BLaER1 treated with 17β-estradiol and CSF1 and Interleukin-3, amounts not matched to agents 10 nM and 100 nM (cell line): ENCODE measurements at regions not wholly inside any gene's neighbourhood (a gene's known extent, or its start where the extent isn't known, plus 50 kb on each side); places are given as distances from the start of the nearest gene placed in this dataset.

Source experiments
- H3K27ac ChIP-seq, 11 experiments: shearing (Covaris generic); formaldehyde crosslinking; 2 replicates each; pipeline ENCODE4 v1.8.1; 2022
- H3K27me3 ChIP-seq, 11 experiments: shearing (Covaris generic); formaldehyde crosslinking; 2 replicates each; pipeline ENCODE4 v1.8.1; 2022
- H3K36me3 ChIP-seq, 11 experiments: shearing (Covaris generic); formaldehyde crosslinking; 2 replicates each; pipeline ENCODE4 v1.8.1; 2022
- H3K4me1 ChIP-seq, 10 experiments: shearing (Covaris generic); formaldehyde crosslinking; 2 replicates each; pipeline ENCODE4 v1.8.1; 2022
- H3K4me2 ChIP-seq, 11 experiments: shearing (Covaris generic); formaldehyde crosslinking; 2 replicates each; pipeline ENCODE4 v1.8.1; 2022
- H3K4me3 ChIP-seq, 10 experiments: shearing (Covaris generic); formaldehyde crosslinking; 2 replicates each; pipeline ENCODE4 v1.8.1; 2022
- H3K9ac ChIP-seq, 11 experiments: shearing (Covaris generic); formaldehyde crosslinking; 2 replicates each; pipeline ENCODE4 v1.8.1; 2022
- H3K9me3 ChIP-seq, 11 experiments: shearing (Covaris generic); formaldehyde crosslinking; replicated peaks in 1 of 11; 2 replicates each; pipeline ENCODE4 v1.8.1; 2022
- H4K20me1 ChIP-seq, 11 experiments: shearing (Covaris generic); formaldehyde crosslinking; 2 replicates each; pipeline ENCODE4 v1.8.1; 2022
- Cebpa-rat ChIP-seq, 11 experiments: shearing (Covaris generic); IDR thresholded peaks; 2 replicates each; pipeline ENCODE4 v1.8.1; 2022

DNA sequence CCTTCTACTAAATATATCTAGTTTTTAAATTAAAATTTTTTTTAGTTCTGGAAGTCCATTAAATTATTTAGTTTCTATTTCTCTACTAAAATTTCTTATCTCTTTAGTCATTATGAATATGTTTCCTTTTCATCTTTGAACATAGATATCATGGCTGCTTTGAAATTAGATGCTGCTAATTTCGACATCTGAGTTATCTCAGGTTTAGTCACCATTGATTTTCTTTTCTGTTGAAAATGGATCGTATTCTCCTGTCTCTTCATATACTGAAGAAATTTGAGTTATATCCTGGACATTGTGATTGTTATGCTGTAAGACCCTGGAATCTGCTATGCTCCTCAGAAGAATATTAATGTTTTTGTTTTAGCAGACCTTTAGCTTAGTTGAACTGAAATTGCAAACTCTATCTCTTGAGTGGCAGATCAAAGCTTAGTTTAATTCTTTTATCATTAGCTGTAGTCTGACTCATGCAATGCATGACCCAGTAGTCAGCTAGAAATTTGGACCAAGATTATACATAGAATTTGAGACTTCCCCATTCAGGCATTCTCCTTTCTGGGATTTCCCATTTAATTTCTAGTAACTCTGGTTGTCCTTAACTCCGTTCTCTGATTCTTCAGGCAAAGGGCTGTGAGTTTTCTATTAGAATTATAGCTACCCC is 439.8 kb upstream of the IL12A start:
- Histone ChIP-seq H3K36me3 (no peaks in the 10 kb centered on the region), H4K20me1 (no peaks in the 10 kb centered on the region), H3K9me3 (peaks cover 0 to 6% (median 0%) of the 10 kb centered on the region in 11 experiments; a peak in 5 of 22 replicates), H3K9ac (no peak overlapping the region), H3K27ac (no peak overlapping the region), H3K4me3 (no peak overlapping the region), H3K4me2 (no peak overlapping the region), H3K4me1 (no peaks in the 10 kb centered on the region), H3K27me3 (no peaks in the 10 kb centered on the region)
- TF ChIP-seq Cebpa-rat (IDR thresholded peaks at IDR 0.05): no peak

DNA sequence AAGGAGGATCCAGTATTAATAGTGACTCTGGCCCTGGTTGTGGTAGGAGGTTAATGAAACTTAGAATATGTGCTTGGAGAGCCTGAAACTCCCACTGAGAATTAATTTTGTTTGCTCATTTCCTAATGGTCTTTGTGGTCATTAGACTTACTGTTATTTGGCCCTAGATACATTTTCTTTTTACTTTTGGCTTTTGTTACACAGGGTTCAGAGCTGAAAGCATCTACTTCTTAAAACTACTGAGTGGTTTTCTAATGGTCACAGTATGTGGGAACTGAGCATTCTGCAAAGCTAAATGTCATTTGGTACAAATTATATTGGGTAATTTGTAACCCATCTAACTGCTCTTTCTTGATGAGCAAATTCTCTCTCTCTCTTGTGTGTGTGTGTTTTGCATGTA is 433.4 kb upstream of the IL12A start:
- Histone ChIP-seq H3K36me3 (no peaks in the 10 kb centered on the region), H3K4me2 (no peak overlapping the region), H3K9ac (no peak overlapping the region), H3K4me3 (no peak overlapping the region), H3K27me3 (no peaks in the 10 kb centered on the region), H3K27ac (no peak overlapping the region), H4K20me1 (no peaks in the 10 kb centered on the region), H3K9me3 (no peaks in the 10 kb centered on the region), H3K4me1 (no peaks in the 10 kb centered on the region)
- TF ChIP-seq Cebpa-rat (IDR thresholded peaks at IDR 0.05): no peak

GRCh38 chr3:159559771-159560170 is 428.9 kb upstream of the IL12A start:
- Histone ChIP-seq H3K9me3 (no peaks in the 10 kb centered on the region), H3K36me3 (no peaks in the 10 kb centered on the region), H3K4me3 (no peak overlapping the region), H3K4me1 (no peaks in the 10 kb centered on the region), H4K20me1 (no peaks in the 10 kb centered on the region), H3K4me2 (no peak overlapping the region), H3K9ac (no peak overlapping the region), H3K27me3 (no peaks in the 10 kb centered on the region), H3K27ac (no peak overlapping the region)
- TF ChIP-seq Cebpa-rat (IDR thresholded peaks at IDR 0.05): no peak

DNA sequence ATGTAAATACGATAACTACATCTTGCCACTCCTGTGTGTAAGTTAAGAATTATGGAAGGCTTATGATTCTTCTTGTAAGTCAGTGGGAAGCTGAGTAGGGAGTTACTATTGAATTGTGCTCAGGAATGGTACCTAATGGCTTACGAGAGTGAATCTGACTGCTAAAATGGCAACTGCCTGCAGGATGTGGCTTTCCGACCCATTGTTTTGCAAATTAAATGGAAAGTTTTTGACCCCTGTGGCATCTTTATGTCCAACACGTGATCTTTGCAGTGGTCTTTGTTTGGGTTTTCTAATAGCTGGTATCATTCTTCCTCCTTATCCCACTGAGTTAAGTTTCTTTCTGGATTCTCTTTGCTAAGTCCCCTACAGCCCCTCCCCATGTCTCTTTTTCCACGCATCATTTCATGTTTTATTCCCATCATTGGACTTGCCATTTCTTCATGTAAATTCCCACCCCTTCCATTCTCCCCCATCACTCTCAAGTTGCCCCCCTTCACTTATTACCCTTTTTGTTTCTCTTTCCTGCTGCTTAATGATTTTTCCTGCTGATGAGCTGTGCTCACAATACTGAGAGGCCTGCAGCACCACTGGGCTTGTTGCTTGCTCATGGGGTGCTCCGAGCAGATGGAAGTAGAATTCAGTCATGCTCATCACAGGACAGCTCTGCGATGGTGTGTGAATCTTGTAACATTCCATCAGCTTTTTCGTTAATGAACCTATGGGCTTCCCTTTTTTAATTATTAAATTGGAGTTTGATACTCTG is 428.2 kb upstream of the IL12A start:
- no peak overlapping the region for H3K4me2 ChIP-seq
- H3K36me3 ChIP-seq: no peaks in the 10 kb centered on the region
- H3K9ac ChIP-seq: no peak overlapping the region
- no peaks in the 10 kb centered on the region for H3K4me1 ChIP-seq
- H3K9me3 ChIP-seq: no peaks in the 10 kb centered on the region
- no peak overlapping the region for H3K27ac ChIP-seq
- TF ChIP-seq Cebpa-rat (IDR thresholded peaks at IDR 0.05): no peak
- H4K20me1 ChIP-seq: no peaks in the 10 kb centered on the region
- no peaks in the 10 kb centered on the region for H3K27me3 ChIP-seq
- H3K4me3 ChIP-seq: no peak overlapping the region

DNA sequence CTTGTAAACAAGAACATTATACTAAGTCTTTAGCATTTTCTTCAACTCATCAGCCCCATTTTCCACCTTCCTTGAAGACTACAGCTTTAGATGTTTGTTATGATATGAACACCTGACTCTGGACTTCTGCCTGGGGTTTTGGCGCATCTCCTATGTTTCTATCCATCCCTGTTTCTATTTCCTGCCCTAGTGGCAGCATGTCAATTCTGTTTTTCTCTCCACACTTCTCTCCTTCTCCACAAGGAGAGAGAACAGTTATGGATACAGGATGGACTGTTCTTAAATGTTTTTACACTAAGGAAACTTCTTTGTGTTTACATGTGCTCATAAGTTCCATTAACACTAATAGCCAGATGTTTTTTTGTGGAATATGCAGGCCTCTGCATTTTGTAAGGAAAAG is 423.3 kb upstream of the IL12A start:
- Histone ChIP-seq H3K4me1 (no peaks in the 10 kb centered on the region), H4K20me1 (no peaks in the 10 kb centered on the region), H3K36me3 (no peaks in the 10 kb centered on the region), H3K27ac (no peak overlapping the region), H3K27me3 (no peaks in the 10 kb centered on the region), H3K9ac (no peak overlapping the region), H3K9me3 (peaks cover 0 to 5% (median 0%) of the 10 kb centered on the region in 11 experiments; a peak in 1 of 22 replicates), H3K4me2 (no peak overlapping the region), H3K4me3 (no peak overlapping the region)
- no peak for TF ChIP-seq Cebpa-rat (IDR thresholded peaks at IDR 0.05)

DNA sequence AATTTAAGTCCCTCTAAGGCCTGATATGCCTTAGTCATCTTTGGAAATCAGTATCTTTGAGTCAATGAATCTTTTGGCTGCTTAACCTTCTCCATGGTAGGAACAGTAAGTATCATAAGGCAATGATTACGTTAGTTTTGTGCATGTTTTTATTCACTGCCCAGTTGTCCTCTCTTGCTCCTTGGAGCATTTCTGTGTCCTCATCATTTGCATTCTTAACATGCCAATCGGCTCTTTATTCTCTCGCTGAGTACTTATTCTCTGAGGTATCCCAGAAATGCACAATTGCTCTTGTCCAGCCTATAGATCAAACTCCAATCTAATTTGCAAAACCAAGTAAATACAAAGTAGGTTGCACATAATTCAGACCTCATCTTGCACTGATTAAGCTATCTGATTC is 405.0 kb upstream of the IL12A start:
- H3K4me1 ChIP-seq: no peaks in the 10 kb centered on the region
- no peak overlapping the region for H3K27ac ChIP-seq
- H3K9ac ChIP-seq: no peak overlapping the region
- no peaks in the 10 kb centered on the region for H4K20me1 ChIP-seq
- TF ChIP-seq Cebpa-rat (IDR thresholded peaks at IDR 0.05): no peak
- no peaks in the 10 kb centered on the region for H3K27me3 ChIP-seq
- no peak overlapping the region for H3K4me3 ChIP-seq
- no peaks in the 10 kb centered on the region for H3K9me3 ChIP-seq
- H3K4me2 ChIP-seq: no peak overlapping the region
- no peaks in the 10 kb centered on the region for H3K36me3 ChIP-seq

DNA sequence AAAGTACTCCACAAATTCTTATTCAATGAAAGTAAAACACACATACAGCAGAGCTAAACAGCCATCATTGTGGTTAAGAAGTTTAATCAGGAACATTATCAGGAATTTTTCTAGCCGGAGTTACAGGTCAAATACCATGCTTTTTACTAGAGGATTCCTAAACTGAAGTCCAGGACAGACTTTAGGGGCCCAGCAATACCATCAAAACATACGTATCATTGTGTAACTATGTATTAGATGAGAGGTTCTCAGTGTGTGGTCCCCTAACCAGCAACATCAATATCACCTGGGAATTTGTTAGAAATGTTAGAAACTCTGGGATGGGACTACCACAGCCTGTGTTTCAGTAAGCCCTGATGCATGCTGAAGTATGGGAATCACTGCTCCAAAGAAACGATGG is 404.2 kb upstream of the IL12A start:
- Histone ChIP-seq H3K9me3 (no peaks in the 10 kb centered on the region), H3K4me1 (no peaks in the 10 kb centered on the region), H3K36me3 (no peaks in the 10 kb centered on the region), H3K27me3 (no peaks in the 10 kb centered on the region), H3K4me3 (no peak overlapping the region), H3K4me2 (no peak overlapping the region), H4K20me1 (no peaks in the 10 kb centered on the region), H3K9ac (no peak overlapping the region), H3K27ac (no peak overlapping the region)
- no peak for TF ChIP-seq Cebpa-rat (IDR thresholded peaks at IDR 0.05)

- H3K9ac ChIP-seq: no peak overlapping the region
- no peaks in the 10 kb centered on the region for H3K9me3 ChIP-seq
- H3K4me2 ChIP-seq: no peak overlapping the region
- no peaks in the 10 kb centered on the region for H4K20me1 ChIP-seq
- TF ChIP-seq Cebpa-rat (IDR thresholded peaks at IDR 0.05): no peak
- no peak overlapping the region for H3K4me3 ChIP-seq
- H3K4me1 ChIP-seq: no peaks in the 10 kb centered on the region
- H3K36me3 ChIP-seq: no peaks in the 10 kb centered on the region
- H3K27me3 ChIP-seq: no peaks in the 10 kb centered on the region
- H3K27ac ChIP-seq: no peak overlapping the region
Measured at GRCh38 chr3:159586571-159587202, 401.9 kb upstream of the IL12A start.

DNA sequence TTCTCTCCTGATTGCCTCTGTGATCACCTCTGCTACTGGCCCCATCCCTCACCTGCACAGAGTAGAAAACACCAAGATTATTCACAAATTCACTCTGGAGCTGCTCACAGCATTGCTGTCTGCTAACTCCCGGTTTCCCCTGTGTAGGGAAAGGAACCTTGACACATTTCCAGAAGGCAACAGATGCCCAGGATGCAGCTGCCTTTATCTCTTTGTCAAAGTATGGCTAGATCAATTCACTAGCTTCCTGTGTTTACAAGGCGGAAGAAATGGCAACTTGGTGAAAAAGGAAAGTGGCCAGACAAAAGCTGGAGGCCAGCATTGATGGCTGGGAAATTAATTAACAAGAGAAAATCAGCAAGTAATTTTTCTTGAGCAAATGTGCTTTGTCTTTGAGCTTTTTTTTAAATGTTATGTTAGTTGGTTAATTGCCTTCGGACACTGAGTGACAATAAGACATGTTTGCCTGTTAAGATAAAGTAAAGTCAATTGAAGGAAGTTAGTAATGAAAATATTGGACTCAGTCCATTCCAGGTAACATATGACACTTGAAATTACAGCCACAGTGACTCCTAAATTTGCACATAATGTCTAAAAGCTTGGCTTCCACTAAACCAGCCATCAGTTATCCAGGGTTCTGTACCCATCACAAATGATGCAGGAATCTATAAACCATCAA is 394.6 kb upstream of the IL12A start:
- H4K20me1 ChIP-seq: no peaks in the 10 kb centered on the region
- H3K9me3 ChIP-seq: peaks cover 0 to 11% (median under 1%) of the 10 kb centered on the region in 11 experiments; a peak in 9 of 22 replicates
- H3K4me1 ChIP-seq: no peaks in the 10 kb centered on the region
- no peak overlapping the region for H3K9ac ChIP-seq
- H3K4me3 ChIP-seq: no peak overlapping the region
- no peaks in the 10 kb centered on the region for H3K36me3 ChIP-seq
- H3K4me2 ChIP-seq: no peak overlapping the region
- H3K27ac ChIP-seq: no peak overlapping the region
- H3K27me3 ChIP-seq: no peaks in the 10 kb centered on the region
- no peak for TF ChIP-seq Cebpa-rat (IDR thresholded peaks at IDR 0.05)
